Smooth muscle cell (in vitro differentiated cells): ENCODE measurements at regions not wholly inside any gene's neighbourhood (a gene's known extent, or its start where the extent isn't known, plus 50 kb on each side); places are given as distances from the start of the nearest gene placed in this dataset.

Experiments used
- DNase-seq: peaks from one replicate; lab custom pipeline; 2025; ENCODE audit not compliant: unreplicated experiment; lab: John Stamatoyannopoulos, UW
- H2AFZ ChIP-seq: fragments of 200-600 bp; sonication (generic); 2 replicates; pipeline ENCODE4 v1.6.0; 2016; ENCODE audit warnings: antibody characterized with exemption, low read depth, mild to moderate bottlenecking
- H3F3A ChIP-seq: fragments of 200-600 bp; sonication (generic); 2 replicates; pipeline ENCODE4 v1.6.0; 2017; ENCODE audit warnings: antibody characterized with exemption, low read depth
- H3K27ac ChIP-seq: fragments of 200-600 bp; sonication (generic); 2 replicates; pipeline ENCODE4 v1.5.1; 2016; ENCODE audit warnings: low read depth, mild to moderate bottlenecking
- H3K27me3 ChIP-seq: fragments of 200-600 bp; sonication (generic); 2 replicates; pipeline ENCODE4 v1.6.1; 2016; ENCODE audit warnings: low read depth, mild to moderate bottlenecking
- H3K36me3 ChIP-seq: fragments of 200-600 bp; sonication (generic); 2 replicates; pipeline ENCODE4 v1.5.1; 2016; ENCODE audit warnings: low read depth
- H3K4me1 ChIP-seq: fragments of 200-600 bp; sonication (generic); 2 replicates; pipeline ENCODE4 v1.5.1; 2016; ENCODE audit warnings: low read depth
- H3K4me2 ChIP-seq: fragments of 200-600 bp; sonication (generic); 2 replicates; pipeline ENCODE4 v1.6.0; 2016; ENCODE audit warnings: mild to moderate bottlenecking
- H3K4me3 ChIP-seq: fragments of 200-600 bp; sonication (generic); 2 replicates; pipeline ENCODE4 v1.5.1; 2016; ENCODE audit warnings: mild to moderate bottlenecking
- H3K79me2 ChIP-seq: fragments of 200-600 bp; sonication (generic); 2 replicates; pipeline ENCODE4 v1.6.0; 2016; ENCODE audit warnings: low read depth, mild to moderate bottlenecking
- H3K9ac ChIP-seq: fragments of 200-600 bp; sonication (generic); 2 replicates; pipeline ENCODE4 v1.6.0; 2016; ENCODE audit warnings: low read depth
- H3K9me3 ChIP-seq: fragments of 200-600 bp; sonication (generic); replicated peaks from 2 replicates; pipeline ENCODE4 v1.5.1; 2016; ENCODE audit warnings: low read depth
- H4K20me1 ChIP-seq: fragments of 200-600 bp; sonication (generic); 2 replicates; pipeline ENCODE4 v1.6.0; 2016; ENCODE audit warnings: low read depth
- WGBS: methylation state at CpG from one replicate; pipeline ENCODE4 v1.1.7; 2016; ENCODE audit warnings: low lambda C conversion rate; 5-methylcytosine and 5-hydroxymethylcytosine counted together
- TF ChIP-seq, protein P1 (sequence below): fragments of 200-600 bp; sonication (generic); IDR thresholded peaks from 2 replicates; pipeline ENCODE4 v1.5.1; 2017; ENCODE audit warnings: borderline replicate concordance, mild to moderate bottlenecking, antibody characterized with exemption; ENCODE audit not compliant: insufficient read depth, poor library complexity, severe bottlenecking

DNA sequence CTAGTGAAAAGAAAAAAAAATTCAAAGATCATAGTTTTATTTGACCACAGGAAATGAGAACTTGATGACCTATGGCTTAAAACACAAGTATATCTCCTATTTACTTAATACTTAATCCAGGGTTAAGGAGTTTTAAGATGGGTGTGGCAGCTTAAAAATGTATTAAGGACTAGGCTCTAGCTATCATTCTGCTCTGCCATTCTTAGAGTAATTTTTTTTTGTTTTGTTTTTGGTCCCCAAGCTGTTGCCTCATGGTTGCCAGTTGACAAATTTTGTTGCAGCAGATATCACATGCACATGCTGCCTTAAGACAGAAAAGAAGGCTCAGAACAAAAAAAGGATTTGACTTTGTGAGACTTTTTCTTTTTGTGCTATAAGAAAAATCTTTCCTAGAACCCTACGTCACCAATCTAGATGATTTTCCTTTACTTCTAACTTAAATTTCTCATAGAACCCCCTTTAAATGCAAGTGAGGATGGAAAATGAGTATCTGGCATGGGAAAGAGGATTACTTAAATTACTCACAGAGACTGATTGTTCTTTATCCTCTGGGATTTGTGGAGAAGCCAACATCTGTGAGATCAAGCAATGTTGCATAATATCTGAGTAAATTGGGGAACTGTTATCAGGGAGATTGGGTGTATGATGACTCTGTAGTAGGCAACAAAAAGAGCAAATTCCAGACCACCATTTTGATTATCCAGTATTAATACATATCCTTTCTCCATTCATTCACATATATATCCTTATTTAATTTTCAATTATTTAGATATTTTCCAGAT lies 364.7 kb upstream of the CD180 start:
- DNase-seq, result no peak
- Histone ChIP-seq H3F3A (no peaks in the 10 kb centered on the region), H3K4me2 (peak overlapping the region; percentile 27), H3K9ac (no peak overlapping the region), H4K20me1 (no peaks in the 10 kb centered on the region), H3K4me1 (no peaks in the 10 kb centered on the region), H3K27ac (no peak overlapping the region), H3K9me3 (peaks cover 4% of the 10 kb centered on the region), H3K4me3 (no peak overlapping the region), H3K36me3 (no peaks in the 10 kb centered on the region), H2AFZ (no peak overlapping the region), H3K27me3 (no peaks in the 10 kb centered on the region), H3K79me2 (no peaks in the 10 kb centered on the region)
- TF ChIP-seq, protein P1, sequence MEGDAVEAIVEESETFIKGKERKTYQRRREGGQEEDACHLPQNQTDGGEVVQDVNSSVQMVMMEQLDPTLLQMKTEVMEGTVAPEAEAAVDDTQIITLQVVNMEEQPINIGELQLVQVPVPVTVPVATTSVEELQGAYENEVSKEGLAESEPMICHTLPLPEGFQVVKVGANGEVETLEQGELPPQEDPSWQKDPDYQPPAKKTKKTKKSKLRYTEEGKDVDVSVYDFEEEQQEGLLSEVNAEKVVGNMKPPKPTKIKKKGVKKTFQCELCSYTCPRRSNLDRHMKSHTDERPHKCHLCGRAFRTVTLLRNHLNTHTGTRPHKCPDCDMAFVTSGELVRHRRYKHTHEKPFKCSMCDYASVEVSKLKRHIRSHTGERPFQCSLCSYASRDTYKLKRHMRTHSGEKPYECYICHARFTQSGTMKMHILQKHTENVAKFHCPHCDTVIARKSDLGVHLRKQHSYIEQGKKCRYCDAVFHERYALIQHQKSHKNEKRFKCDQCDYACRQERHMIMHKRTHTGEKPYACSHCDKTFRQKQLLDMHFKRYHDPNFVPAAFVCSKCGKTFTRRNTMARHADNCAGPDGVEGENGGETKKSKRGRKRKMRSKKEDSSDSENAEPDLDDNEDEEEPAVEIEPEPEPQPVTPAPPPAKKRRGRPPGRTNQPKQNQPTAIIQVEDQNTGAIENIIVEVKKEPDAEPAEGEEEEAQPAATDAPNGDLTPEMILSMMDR, result no peak
- WGBS, result 75% methylated on average over 1 of the region's 1 CpG

DNA sequence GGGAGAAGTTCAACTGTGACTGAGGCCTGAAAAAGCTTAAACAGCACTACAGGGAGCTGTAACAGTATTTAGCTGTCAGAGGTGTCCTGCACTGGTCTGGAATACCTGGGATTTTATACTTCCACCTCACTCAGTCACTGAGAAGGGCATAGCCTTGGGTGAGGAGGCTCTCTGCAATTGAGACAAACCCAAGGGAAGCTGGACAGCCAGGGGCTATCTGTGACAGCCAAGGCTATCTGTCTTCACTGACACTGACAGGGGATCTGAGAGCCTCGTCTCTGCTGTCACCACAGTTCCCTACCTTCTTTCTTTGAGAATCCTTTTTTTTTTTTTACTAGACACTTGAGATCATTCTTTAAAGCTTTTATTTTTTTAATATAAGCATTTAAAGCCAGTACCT lies 356.2 kb upstream of the CD180 start:
- no peak overlapping the region for H3K27ac ChIP-seq
- no peaks in the 10 kb centered on the region for H3K27me3 ChIP-seq
- no peak overlapping the region for H2AFZ ChIP-seq
- no peak overlapping the region for H3K9ac ChIP-seq
- H3K4me3 ChIP-seq, result no peak overlapping the region
- DNase-seq, result no peak
- 54% methylated on average over 1 of the region's 1 CpG for WGBS
- H3K36me3 ChIP-seq, result no peaks in the 10 kb centered on the region
- H3K4me2 ChIP-seq, result no peak overlapping the region
- H3K9me3 ChIP-seq, result no peaks in the 10 kb centered on the region
- H3F3A ChIP-seq, result no peaks in the 10 kb centered on the region
- H4K20me1 ChIP-seq, result no peaks in the 10 kb centered on the region
- TF ChIP-seq, protein P1, result no peak
- peaks cover 6% of the 10 kb centered on the region for H3K4me1 ChIP-seq
- no peaks in the 10 kb centered on the region for H3K79me2 ChIP-seq

DNA sequence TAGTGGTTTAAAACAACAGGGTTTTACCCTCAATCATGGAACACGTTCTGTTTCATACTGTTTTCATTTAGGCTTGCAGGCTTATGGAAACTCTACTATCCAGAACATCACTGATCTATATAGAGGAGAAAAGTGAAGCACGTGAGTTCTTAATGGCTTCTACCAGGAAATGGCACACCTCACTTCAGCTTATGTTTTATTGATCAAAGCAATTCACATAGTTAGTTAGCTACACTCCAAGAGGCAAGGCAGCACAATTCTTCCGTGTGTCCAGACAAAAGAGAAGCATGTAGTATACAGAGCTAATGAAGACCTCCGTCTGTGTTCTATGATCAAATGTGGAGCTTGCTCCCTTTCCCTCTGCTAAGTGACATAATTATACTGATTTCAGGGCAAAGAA lies 353.3 kb upstream of the CD180 start:
- WGBS, result 96% methylated on average over 4 of the region's 4 CpGs
- Histone ChIP-seq H2AFZ (no peak overlapping the region), H3K4me2 (no peak overlapping the region), H3K4me1 (peaks cover 7% of the 10 kb centered on the region), H3K27me3 (no peaks in the 10 kb centered on the region), H3F3A (no peaks in the 10 kb centered on the region), H3K9ac (no peak overlapping the region), H3K79me2 (no peaks in the 10 kb centered on the region), H3K4me3 (no peak overlapping the region), H4K20me1 (no peaks in the 10 kb centered on the region), H3K9me3 (no peaks in the 10 kb centered on the region), H3K27ac (no peak overlapping the region), H3K36me3 (no peaks in the 10 kb centered on the region)
- TF ChIP-seq, protein P1, result no peak
- DNase-seq, result no peak

DNA sequence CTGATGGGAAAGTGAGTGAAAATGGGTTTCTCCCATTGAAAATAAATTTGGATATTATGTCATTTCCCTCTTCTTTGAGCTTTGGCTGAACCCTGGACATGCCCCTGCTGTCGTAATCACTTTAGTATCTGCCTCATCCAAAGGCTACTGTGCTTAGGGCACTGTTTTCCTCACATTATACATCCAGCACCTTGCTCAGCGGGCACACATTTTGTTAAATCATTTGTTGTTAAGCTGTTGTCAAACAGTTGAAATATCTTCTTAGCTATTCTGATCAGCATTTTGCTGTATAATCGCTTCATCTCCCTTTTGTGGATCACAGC lies 352.7 kb upstream of the CD180 start:
- WGBS, result 94% methylated on average over 3 of the region's 3 CpGs
- H3K9ac ChIP-seq, result no peak overlapping the region
- no peaks in the 10 kb centered on the region for H3K79me2 ChIP-seq
- TF ChIP-seq, protein P1, result no peak
- H2AFZ ChIP-seq, result no peak overlapping the region
- no peaks in the 10 kb centered on the region for H4K20me1 ChIP-seq
- H3K4me2 ChIP-seq, result no peak overlapping the region
- no peaks in the 10 kb centered on the region for H3K36me3 ChIP-seq
- peaks cover 7% of the 10 kb centered on the region for H3K4me1 ChIP-seq
- no peak for DNase-seq
- H3K9me3 ChIP-seq, result no peaks in the 10 kb centered on the region
- H3K4me3 ChIP-seq, result no peak overlapping the region
- no peaks in the 10 kb centered on the region for H3F3A ChIP-seq
- H3K27me3 ChIP-seq, result no peaks in the 10 kb centered on the region
- no peak overlapping the region for H3K27ac ChIP-seq
